CD4-positive, alpha-beta T cell (primary cell): ENCODE measurements at regions not wholly inside any gene's neighbourhood (a gene's known extent, or its start where the extent isn't known, plus 50 kb on each side); places are given as distances from the start of the nearest gene placed in this dataset.

Source experiments
- ATAC-seq: fragments of 200-7000 bp; cut with Tn5 transposase; one replicate; pipeline ENCODE4 v1.10.0; 2022; ENCODE audit warnings: mild to moderate bottlenecking; ENCODE audit not compliant: poor library complexity
- CTCF ChIA-PET: fragments of 350-600 bp; sonication (Branson Sonifier 250); formaldehyde crosslinking; loops from one replicate; lab custom pipeline; 2021; ENCODE audit warnings: antibody characterized with exemption, inconsistent platforms; lab: Charles Lee
- POLR2A ChIA-PET: fragments of 350-600 bp; sonication (Branson Sonifier 250); formaldehyde crosslinking; loops from one replicate; lab custom pipeline; 2021; ENCODE audit warnings: antibody characterized with exemption, inconsistent platforms; lab: Charles Lee
- DNase-seq, 14 experiments: peaks; one replicate each; pipeline ENCODE4 v3.0.0-alpha.2; 2013 to 2020; ENCODE audit warnings: mixed read lengths in 2 of 14
- H3K27ac ChIP-seq, 2 donors: one replicate each; pipeline versions ENCODE4 v1.5.1 to v1.7.0; 2013; ENCODE audit warnings: low read length in 2 of 2, low read depth in 1 of 2, mild to moderate bottlenecking in 1 of 2
- H3K27me3 ChIP-seq, 2 experiments: 1 replicate in 1 of 2; 2 replicates in 1 of 2; pipeline versions ENCODE4 v1.6.1 to v1.7.0; 2013; ENCODE audit warnings: low read length in 2 of 2, control low read depth in 1 of 2, mild to moderate bottlenecking in 1 of 2, moderate library complexity in 1 of 2; ENCODE audit not compliant: insufficient read depth in 2 of 2, control insufficient read depth in 1 of 2
- H3K36me3 ChIP-seq: one replicate; pipeline ENCODE4 v1.6.1; 2013; ENCODE audit warnings: low read length, control low read depth; ENCODE audit not compliant: insufficient read depth
- H3K4me1 ChIP-seq: one replicate; pipeline ENCODE4 v1.6.1; 2013; ENCODE audit warnings: low read length, control low read depth; ENCODE audit not compliant: insufficient read depth
- H3K4me3 ChIP-seq: one replicate; pipeline ENCODE4 v1.5.1; 2013; ENCODE audit warnings: mild to moderate bottlenecking, low read length, moderate library complexity
- H3K9me3 ChIP-seq, 2 experiments: 1 replicate in 1 of 2; 2 replicates in 1 of 2; pipeline versions ENCODE4 v1.6.1 to v1.7.0; 2013; ENCODE audit warnings: low read length in 2 of 2, mild to moderate bottlenecking in 2 of 2, control low read depth in 1 of 2, moderate library complexity in 1 of 2; ENCODE audit not compliant: control insufficient read depth in 1 of 2, insufficient read depth in 1 of 2
- H3K27ac Mint-ChIP-seq: one replicate; pipeline ENCODE4 v1.8.0; 2020; ENCODE audit warnings: mixed read lengths
- H3K27me3 Mint-ChIP-seq: one replicate; pipeline ENCODE4 v1.8.0; 2021; ENCODE audit warnings: mixed read lengths
- H3K36me3 Mint-ChIP-seq: one replicate; pipeline ENCODE4 v1.8.0; 2021; ENCODE audit warnings: low read depth, mixed read lengths
- H3K4me1 Mint-ChIP-seq: one replicate; pipeline ENCODE4 v1.8.0; 2021; ENCODE audit warnings: low read depth, mixed read lengths
- H3K4me3 Mint-ChIP-seq: one replicate; pipeline ENCODE4 v1.8.0; 2020; ENCODE audit warnings: mild to moderate bottlenecking, mixed read lengths
- H3K9me3 Mint-ChIP-seq: one replicate; pipeline ENCODE4 v1.8.0; 2020; ENCODE audit warnings: mixed read lengths
- intact Hi-C, 2 experiments: fragments of 100-400 bp; cut with DNase I in 1 of 2; cut with micrococcal nuclease in 1 of 2; formaldehyde crosslinking; loops; one replicate each; pipeline versions ENCODE4 v1.15.1 to v1.9.0; 2023 to 2025; cut with DNase I, micrococcal nuclease
- TF ChIP-seq, protein P1 (sequence below): fragments of 200-600 bp; IDR thresholded peaks from one replicate; pipeline ENCODE4 v1.8.0; 2022; ENCODE audit warnings: antibody characterized with exemption, mild to moderate bottlenecking

DNA sequence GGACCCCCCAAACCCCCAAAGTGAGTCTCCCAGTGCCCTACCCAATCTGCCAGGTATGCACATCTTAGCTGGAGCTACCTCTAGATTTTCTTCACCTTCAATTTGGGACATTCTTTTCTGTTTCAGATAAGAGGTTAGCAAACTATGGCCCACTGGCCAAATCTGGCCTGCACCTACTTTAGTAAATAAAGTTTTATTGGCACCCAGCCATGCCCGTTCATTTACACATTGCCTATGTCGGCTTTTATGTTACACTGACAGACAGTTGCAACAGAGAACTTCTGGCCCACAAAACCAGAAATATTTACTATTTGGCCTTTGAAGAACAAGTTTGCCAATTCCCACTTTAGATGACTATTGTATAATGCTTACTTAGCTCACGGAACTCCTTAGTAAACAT lies 55.9 kb upstream of the STX16 start:
- Histone ChIP-seq H3K36me3 (no peaks in the 10 kb centered on the region), H3K27me3 (peaks cover 0 to 5% of the 10 kb centered on the region in 2 experiments), H3K4me1 (no peaks in the 10 kb centered on the region), H3K9me3 (no peaks in the 10 kb centered on the region), H3K4me3 (no peak overlapping the region), H3K27ac (no peak overlapping the region)
- peaks cover 16% of the 10 kb centered on the region for H3K27me3 Mint-ChIP-seq
- TF ChIP-seq, protein P1, sequence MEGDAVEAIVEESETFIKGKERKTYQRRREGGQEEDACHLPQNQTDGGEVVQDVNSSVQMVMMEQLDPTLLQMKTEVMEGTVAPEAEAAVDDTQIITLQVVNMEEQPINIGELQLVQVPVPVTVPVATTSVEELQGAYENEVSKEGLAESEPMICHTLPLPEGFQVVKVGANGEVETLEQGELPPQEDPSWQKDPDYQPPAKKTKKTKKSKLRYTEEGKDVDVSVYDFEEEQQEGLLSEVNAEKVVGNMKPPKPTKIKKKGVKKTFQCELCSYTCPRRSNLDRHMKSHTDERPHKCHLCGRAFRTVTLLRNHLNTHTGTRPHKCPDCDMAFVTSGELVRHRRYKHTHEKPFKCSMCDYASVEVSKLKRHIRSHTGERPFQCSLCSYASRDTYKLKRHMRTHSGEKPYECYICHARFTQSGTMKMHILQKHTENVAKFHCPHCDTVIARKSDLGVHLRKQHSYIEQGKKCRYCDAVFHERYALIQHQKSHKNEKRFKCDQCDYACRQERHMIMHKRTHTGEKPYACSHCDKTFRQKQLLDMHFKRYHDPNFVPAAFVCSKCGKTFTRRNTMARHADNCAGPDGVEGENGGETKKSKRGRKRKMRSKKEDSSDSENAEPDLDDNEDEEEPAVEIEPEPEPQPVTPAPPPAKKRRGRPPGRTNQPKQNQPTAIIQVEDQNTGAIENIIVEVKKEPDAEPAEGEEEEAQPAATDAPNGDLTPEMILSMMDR: no peak
- intact Hi-C loops: no loop called here
- DNase-seq: no peak
- no peak for ATAC-seq
- H3K27ac Mint-ChIP-seq: no peak overlapping the region
- H3K9me3 Mint-ChIP-seq: no peaks in the 10 kb centered on the region
- ChIA-PET POLR2A (no interaction called here), CTCF (no interaction called here)
- H3K4me3 Mint-ChIP-seq: no peak overlapping the region
- no peaks in the 10 kb centered on the region for H3K4me1 Mint-ChIP-seq
- no peaks in the 10 kb centered on the region for H3K36me3 Mint-ChIP-seq

DNA sequence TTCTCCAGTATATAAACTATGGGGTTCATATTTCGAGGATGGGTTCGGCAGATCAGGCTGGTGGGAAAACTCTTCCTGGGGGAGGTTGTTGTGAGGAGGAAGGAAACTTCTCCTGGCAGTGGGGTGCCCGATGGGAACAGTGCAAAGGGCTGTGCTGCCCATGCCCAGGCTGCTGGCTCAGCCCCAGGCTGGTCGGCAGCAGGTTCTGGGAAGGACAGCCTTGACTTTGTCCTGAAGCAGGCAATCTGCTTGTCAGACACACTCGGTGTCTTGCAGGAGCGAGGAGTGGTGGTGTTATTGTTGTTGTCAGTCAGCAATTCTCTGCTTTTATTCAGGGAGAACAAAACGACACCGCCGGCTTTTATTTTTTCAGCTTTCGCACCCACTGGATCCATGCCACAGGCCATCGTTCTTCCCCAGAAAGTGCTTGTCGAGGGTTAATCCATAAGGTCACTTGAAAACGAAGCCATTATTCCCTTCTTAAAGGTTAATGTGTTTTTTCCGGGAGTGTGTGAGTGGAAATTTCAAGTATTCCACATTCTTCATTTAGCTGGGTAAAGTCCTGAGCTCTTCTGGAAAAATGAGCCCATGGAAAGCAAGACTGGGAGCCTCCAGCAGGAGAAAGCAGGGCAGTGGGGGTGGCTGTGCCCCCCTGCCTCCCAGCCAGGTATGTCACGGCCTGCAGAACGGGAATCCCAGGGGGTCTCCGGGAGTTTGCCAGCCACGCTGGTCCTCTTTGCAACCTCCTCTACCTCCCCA lies 57.0 kb upstream of the STX16 start:
- Histone ChIP-seq H3K9me3 (no peaks in the 10 kb centered on the region), H3K4me3 (no peak overlapping the region), H3K27me3 (peaks cover 0 to 8% of the 10 kb centered on the region in 2 experiments), H3K36me3 (no peaks in the 10 kb centered on the region), H3K27ac (no peak overlapping the region), H3K4me1 (no peaks in the 10 kb centered on the region)
- Mint-ChIP-seq H3K27ac (no peak overlapping the region), H3K4me3 (no peak overlapping the region), H3K27me3 (peaks cover 16% of the 10 kb centered on the region), H3K36me3 (no peaks in the 10 kb centered on the region), H3K9me3 (no peaks in the 10 kb centered on the region), H3K4me1 (no peaks in the 10 kb centered on the region)
- TF ChIP-seq, protein P1: no peak
- ATAC-seq (no peak), DNase-seq (no peak)
- POLR2A ChIA-PET: no interaction called here
- CTCF ChIA-PET: no interaction called here
- intact Hi-C loops: no loop called here

DNA sequence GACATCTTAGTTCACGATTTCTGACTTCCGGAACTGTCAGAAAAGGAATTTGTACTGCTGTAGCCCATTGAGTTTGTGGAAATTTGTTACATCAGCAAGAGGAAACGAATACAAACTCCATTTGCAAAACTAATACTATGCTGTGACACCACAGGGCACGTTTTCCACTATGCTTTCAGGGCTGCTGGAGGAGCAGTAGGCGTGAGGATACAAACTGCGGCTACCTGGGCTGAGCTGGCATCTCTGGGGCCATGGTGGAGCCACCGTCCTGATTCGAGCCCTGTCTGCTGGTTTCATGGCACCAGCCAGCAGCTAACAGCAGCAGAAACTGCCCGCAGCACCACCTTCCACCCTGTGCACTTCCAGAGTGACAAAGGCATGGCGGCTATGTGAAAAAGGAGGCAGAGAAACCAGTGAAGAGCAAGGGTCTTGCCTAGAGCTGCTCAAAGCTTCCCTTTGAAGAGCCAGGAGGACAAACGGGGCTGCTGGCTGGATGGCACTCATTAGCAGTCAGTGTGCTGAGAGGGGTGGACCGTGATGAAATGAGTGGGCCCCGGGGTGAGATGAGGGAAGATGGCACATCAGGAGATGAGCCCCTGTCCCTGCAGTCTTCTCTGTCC lies 58.9 kb upstream of the STX16 start:
- Mint-ChIP-seq H3K27ac (no peak overlapping the region), H3K36me3 (no peaks in the 10 kb centered on the region), H3K4me1 (no peaks in the 10 kb centered on the region), H3K4me3 (no peak overlapping the region), H3K27me3 (peaks cover 31% of the 10 kb centered on the region), H3K9me3 (no peaks in the 10 kb centered on the region)
- H3K27me3 ChIP-seq: peaks cover 0 to 8% of the 10 kb centered on the region in 2 experiments
- no peak for DNase-seq
- intact Hi-C loops: no loop called here
- H3K4me3 ChIP-seq: no peak overlapping the region
- no peaks in the 10 kb centered on the region for H3K9me3 ChIP-seq
- H3K27ac ChIP-seq: no peak overlapping the region
- CTCF ChIA-PET: no interaction called here
- TF ChIP-seq, protein P1: no peak
- no peak for ATAC-seq
- H3K4me1 ChIP-seq: no peaks in the 10 kb centered on the region
- POLR2A ChIA-PET: no interaction called here
- no peaks in the 10 kb centered on the region for H3K36me3 ChIP-seq
